Upper lobe of right lung (tissue), 1 donor: ENCODE measurements at regions not wholly inside any gene's neighbourhood (a gene's known extent, or its start where the extent isn't known, plus 50 kb on each side); places are given as distances from the start of the nearest gene placed in this dataset.

Experiments used
- ATAC-seq: fragments of 200-7000 bp; cut with Tn5 transposase; one replicate; pipeline ENCODE4 v1.9.1; 2020; ENCODE audit warnings: mild to moderate bottlenecking, moderate library complexity
- DNase-seq: peaks from one replicate; pipeline ENCODE4 v3.0.0-alpha.2; 2020
- H3K27ac ChIP-seq: fragments of 200-600 bp; one replicate; pipeline ENCODE4 v1.8.0; 2022
- H3K27me3 ChIP-seq: fragments of 200-600 bp; one replicate; pipeline ENCODE4 v1.8.0; 2022; ENCODE audit warnings: mild to moderate bottlenecking
- H3K36me3 ChIP-seq: fragments of 200-600 bp; one replicate; pipeline ENCODE4 v1.8.0; 2022
- H3K4me1 ChIP-seq: fragments of 200-600 bp; one replicate; pipeline ENCODE4 v1.8.0; 2022
- H3K4me3 ChIP-seq: fragments of 200-600 bp; one replicate; pipeline ENCODE4 v1.8.0; 2022; ENCODE audit warnings: mild to moderate bottlenecking
- H3K9me3 ChIP-seq: fragments of 200-600 bp; one replicate; pipeline ENCODE4 v1.8.0; 2022
- CTCF ChIP-seq: fragments of 200-600 bp; IDR thresholded peaks from one replicate; pipeline ENCODE4 v1.8.0; 2022; ENCODE audit warnings: antibody characterized with exemption
- intact Hi-C: fragments of 100-400 bp; cut with DNase I; formaldehyde crosslinking; loops from one replicate; pipeline ENCODE4 v1.11.0; 2022
- donor health status: DM: no; HTN: yes; CAD: no; lungs with severe emphysema.

- ATAC-seq: no peak
- TF ChIP-seq CTCF: no peak
- intact Hi-C loops: no loop called here
Measured at GRCh38 chr5:13408616-13409015, 535.9 kb downstream of the DNAH5 start.

GRCh38 chr5:13403351-13403750 lies 541.1 kb downstream of the DNAH5 start:
- no peak for DNase-seq
- no peaks in the 10 kb centered on the region for H3K9me3 ChIP-seq

More at GRCh38 chr5:13408616-13409015, 535.9 kb downstream of the DNAH5 start:
- DNase-seq: no peak
- Histone ChIP-seq H3K4me3 (no peak overlapping the region), H3K36me3 (no peaks in the 10 kb centered on the region), H3K27me3 (no peaks in the 10 kb centered on the region), H3K27ac (no peak overlapping the region), H3K4me1 (no peaks in the 10 kb centered on the region), H3K9me3 (no peaks in the 10 kb centered on the region)

GRCh38 chr5:13385066-13385465 lies 559.4 kb downstream of the DNAH5 start:
- TF ChIP-seq CTCF: no peak
- Histone ChIP-seq H3K4me3 (no peak overlapping the region), H3K27me3 (no peaks in the 10 kb centered on the region), H3K36me3 (no peaks in the 10 kb centered on the region), H3K27ac (no peak overlapping the region), H3K4me1 (no peaks in the 10 kb centered on the region), H3K9me3 (no peaks in the 10 kb centered on the region)
- DNase-seq (no peak), ATAC-seq (no peak)
- intact Hi-C loops: no loop called here

More at GRCh38 chr5:13403351-13403750, 541.1 kb downstream of the DNAH5 start:
- intact Hi-C loops: no loop called here
- no peak for ATAC-seq
- Histone ChIP-seq H3K27ac (no peak overlapping the region), H3K4me3 (no peak overlapping the region), H3K4me1 (no peaks in the 10 kb centered on the region), H3K27me3 (no peaks in the 10 kb centered on the region), H3K36me3 (no peaks in the 10 kb centered on the region)
- TF ChIP-seq CTCF: no peak

- peak; percentile 19 for ATAC-seq
Measured at GRCh38 chr5:13382232-13382631, 562.3 kb downstream of the DNAH5 start.

GRCh38 chr5:13378091-13378490 lies 566.4 kb downstream of the DNAH5 start:
- H3K4me1 ChIP-seq: no peaks in the 10 kb centered on the region
- ATAC-seq: no peak

More at GRCh38 chr5:13382232-13382631, 562.3 kb downstream of the DNAH5 start:
- Histone ChIP-seq H3K27me3 (no peaks in the 10 kb centered on the region), H3K36me3 (no peaks in the 10 kb centered on the region), H3K27ac (no peak overlapping the region), H3K4me1 (no peaks in the 10 kb centered on the region), H3K4me3 (no peak overlapping the region), H3K9me3 (no peaks in the 10 kb centered on the region)
- peak; percentile 25 for DNase-seq
- TF ChIP-seq CTCF: no peak
- intact Hi-C loops: no loop called here

More at GRCh38 chr5:13378091-13378490, 566.4 kb downstream of the DNAH5 start:
- TF ChIP-seq CTCF: no peak
- DNase-seq: no peak
- Histone ChIP-seq H3K27me3 (no peaks in the 10 kb centered on the region), H3K4me3 (no peak overlapping the region), H3K36me3 (no peaks in the 10 kb centered on the region), H3K9me3 (no peaks in the 10 kb centered on the region), H3K27ac (no peak overlapping the region)
- intact Hi-C loops: no loop called here
